B cell (primary cell): ENCODE measurements at regions not wholly inside any gene's neighbourhood (a gene's known extent, or its start where the extent isn't known, plus 50 kb on each side); places are given as distances from the start of the nearest gene placed in this dataset.

ENCODE experiments used
- CTCF ChIP-seq: fragments of 200-600 bp; IDR thresholded peaks from one replicate; pipeline ENCODE4 v1.8.0; 2022; ENCODE audit warnings: antibody characterized with exemption, mild to moderate bottlenecking
- EZH2 ChIP-seq: IDR thresholded peaks from 2 replicates; pipeline ENCODE4 v1.6.1; 2012; ENCODE audit warnings: borderline replicate concordance, low read depth, mild to moderate bottlenecking, moderate library complexity, low read length; ENCODE audit not compliant: insufficient read depth, poor library complexity, severe bottlenecking

- TF ChIP-seq CTCF (no peak), EZH2 (no peak)
Observed at GRCh38 chr2:173462892-173463840, 108.5 kb downstream of the CDCA7 start.
